Brain microvascular endothelial cell (primary cell): ENCODE measurements at regions not wholly inside any gene's neighbourhood (a gene's known extent, or its start where the extent isn't known, plus 50 kb on each side); places are given as distances from the start of the nearest gene placed in this dataset.

Experiments used
- DNase-seq: peaks from one replicate; pipeline ENCODE4 v3.0.0-alpha.2; 2020
- H3K27ac ChIP-seq: fragments of 250-450 bp; sonication (Bioruptor Pico); 2 replicates; pipeline ENCODE4 v1.5.1; 2020; ENCODE audit warnings: mild to moderate bottlenecking, moderate library complexity
- H3K27me3 ChIP-seq: fragments of 250-450 bp; sonication (Bioruptor Pico); replicated peaks from 2 replicates; pipeline ENCODE4 v1.5.1; 2020; ENCODE audit warnings: mild to moderate bottlenecking
- H3K36me3 ChIP-seq: fragments of 250-450 bp; sonication (Bioruptor Pico); replicated peaks from 2 replicates; pipeline ENCODE4 v1.5.1; 2020; ENCODE audit warnings: mild to moderate bottlenecking
- H3K4me3 ChIP-seq: 2 replicates; pipeline ENCODE4 v1.5.1; 2011; ENCODE audit warnings: low read depth, mild to moderate bottlenecking, control low read depth, low read length, moderate library complexity
- in situ Hi-C: cut with HindIII; loops from 2 replicates; pipeline ENCODE4 v1.10.0; 2017; ENCODE audit warnings: low sequenced_read_pairs, low pct_ligation_motif_present
- TF ChIP-seq, protein P1 (sequence below): IDR thresholded peaks from 2 replicates; pipeline ENCODE4 v1.5.1; 2011; ENCODE audit warnings: low read depth, mild to moderate bottlenecking, moderate library complexity, low read length, control low read depth, inconsistent platforms; ENCODE audit errors: missing control alignments

DNA sequence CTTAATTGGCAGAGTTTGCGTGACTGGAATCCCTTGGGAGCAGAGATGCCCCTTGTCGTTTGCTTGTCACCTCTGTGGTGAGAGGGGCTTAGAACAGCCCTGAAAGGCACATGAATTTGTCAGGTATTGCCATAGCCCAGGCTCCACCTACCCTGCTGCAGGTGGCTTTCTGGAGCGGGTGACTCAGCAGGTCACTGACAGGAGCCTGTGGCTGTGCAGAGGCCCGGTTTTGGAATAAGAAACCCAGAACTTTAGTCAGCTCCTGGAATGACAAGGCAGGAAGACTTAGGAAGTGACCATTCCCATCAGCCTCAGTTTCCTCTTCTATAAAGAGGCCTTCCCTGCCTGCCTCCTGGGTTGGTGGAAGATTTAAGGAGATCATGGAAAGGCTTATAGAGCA lies 539.7 kb downstream of the INSC start:
- TF ChIP-seq, protein P1, sequence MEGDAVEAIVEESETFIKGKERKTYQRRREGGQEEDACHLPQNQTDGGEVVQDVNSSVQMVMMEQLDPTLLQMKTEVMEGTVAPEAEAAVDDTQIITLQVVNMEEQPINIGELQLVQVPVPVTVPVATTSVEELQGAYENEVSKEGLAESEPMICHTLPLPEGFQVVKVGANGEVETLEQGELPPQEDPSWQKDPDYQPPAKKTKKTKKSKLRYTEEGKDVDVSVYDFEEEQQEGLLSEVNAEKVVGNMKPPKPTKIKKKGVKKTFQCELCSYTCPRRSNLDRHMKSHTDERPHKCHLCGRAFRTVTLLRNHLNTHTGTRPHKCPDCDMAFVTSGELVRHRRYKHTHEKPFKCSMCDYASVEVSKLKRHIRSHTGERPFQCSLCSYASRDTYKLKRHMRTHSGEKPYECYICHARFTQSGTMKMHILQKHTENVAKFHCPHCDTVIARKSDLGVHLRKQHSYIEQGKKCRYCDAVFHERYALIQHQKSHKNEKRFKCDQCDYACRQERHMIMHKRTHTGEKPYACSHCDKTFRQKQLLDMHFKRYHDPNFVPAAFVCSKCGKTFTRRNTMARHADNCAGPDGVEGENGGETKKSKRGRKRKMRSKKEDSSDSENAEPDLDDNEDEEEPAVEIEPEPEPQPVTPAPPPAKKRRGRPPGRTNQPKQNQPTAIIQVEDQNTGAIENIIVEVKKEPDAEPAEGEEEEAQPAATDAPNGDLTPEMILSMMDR, result no peak
- no peak overlapping the region for H3K4me3 ChIP-seq
- in situ Hi-C loops, result no loop called here
- H3K27me3 ChIP-seq, result no peaks in the 10 kb centered on the region
- DNase-seq, result no peak
- no peak overlapping the region for H3K27ac ChIP-seq
- no peaks in the 10 kb centered on the region for H3K36me3 ChIP-seq

DNA sequence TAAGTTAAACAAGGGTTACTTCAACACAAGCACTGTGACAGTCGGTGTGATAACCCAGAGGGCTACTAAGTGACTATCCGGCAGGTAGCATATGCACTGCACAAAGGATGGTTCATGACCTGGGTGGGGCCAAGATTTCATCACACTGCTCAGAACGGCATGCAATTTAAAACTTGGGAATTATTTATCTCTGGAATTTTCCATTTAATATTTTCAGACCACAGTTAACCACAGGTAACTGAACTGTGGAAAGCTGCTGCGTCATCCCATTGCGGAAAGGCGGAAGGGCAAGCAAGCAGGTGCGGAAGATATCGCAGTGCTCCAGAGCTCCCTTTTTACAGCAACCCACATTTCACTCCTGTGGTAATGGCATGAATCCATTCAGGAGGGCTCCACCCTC lies 540.8 kb downstream of the INSC start:
- TF ChIP-seq, protein P1, result no peak
- Histone ChIP-seq H3K4me3 (no peak overlapping the region), H3K36me3 (no peaks in the 10 kb centered on the region), H3K27me3 (no peaks in the 10 kb centered on the region), H3K27ac (no peak overlapping the region)
- DNase-seq, result no peak
- in situ Hi-C loops, result no loop called here

GRCh38 chr11:15657264-15657663 lies 542.5 kb downstream of the INSC start:
- TF ChIP-seq, protein P1, result no peak
- Histone ChIP-seq H3K27me3 (no peaks in the 10 kb centered on the region), H3K4me3 (no peak overlapping the region), H3K36me3 (no peaks in the 10 kb centered on the region), H3K27ac (no peak overlapping the region)
- in situ Hi-C loops, result no loop called here
- no peak for DNase-seq

- H3K36me3 ChIP-seq, result no peaks in the 10 kb centered on the region
- no peak overlapping the region for H3K4me3 ChIP-seq
- DNase-seq, result no peak
- no peak overlapping the region for H3K27ac ChIP-seq
- TF ChIP-seq, protein P1, result no peak
- H3K27me3 ChIP-seq, result no peaks in the 10 kb centered on the region
- in situ Hi-C loops, result no loop called here
Observed at GRCh38 chr11:15660496-15660895, 545.8 kb downstream of the INSC start.

DNA sequence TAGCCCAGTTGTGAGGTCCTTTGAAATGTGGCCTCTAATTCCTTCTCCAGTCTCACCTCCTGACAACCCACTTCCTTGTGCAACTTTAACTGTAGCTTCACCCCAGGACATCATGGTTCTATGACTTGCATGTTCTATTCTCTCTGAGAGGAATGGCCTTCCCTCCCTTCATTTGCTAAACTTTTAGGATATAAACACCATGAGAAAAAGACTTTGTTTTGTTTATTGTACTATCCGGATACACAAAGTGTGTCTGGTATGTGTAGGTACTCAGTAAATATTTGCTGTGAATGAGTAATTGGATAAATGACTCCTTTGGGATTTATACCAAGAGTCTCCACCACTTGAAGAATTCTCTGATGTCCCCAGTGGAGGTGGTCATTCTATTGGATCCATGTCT lies 547.6 kb downstream of the INSC start:
- DNase-seq, result no peak
- Histone ChIP-seq H3K27me3 (no peaks in the 10 kb centered on the region), H3K36me3 (no peaks in the 10 kb centered on the region), H3K27ac (no peak overlapping the region), H3K4me3 (no peak overlapping the region)
- TF ChIP-seq, protein P1, result no peak
- in situ Hi-C loops, result no loop called here

DNA sequence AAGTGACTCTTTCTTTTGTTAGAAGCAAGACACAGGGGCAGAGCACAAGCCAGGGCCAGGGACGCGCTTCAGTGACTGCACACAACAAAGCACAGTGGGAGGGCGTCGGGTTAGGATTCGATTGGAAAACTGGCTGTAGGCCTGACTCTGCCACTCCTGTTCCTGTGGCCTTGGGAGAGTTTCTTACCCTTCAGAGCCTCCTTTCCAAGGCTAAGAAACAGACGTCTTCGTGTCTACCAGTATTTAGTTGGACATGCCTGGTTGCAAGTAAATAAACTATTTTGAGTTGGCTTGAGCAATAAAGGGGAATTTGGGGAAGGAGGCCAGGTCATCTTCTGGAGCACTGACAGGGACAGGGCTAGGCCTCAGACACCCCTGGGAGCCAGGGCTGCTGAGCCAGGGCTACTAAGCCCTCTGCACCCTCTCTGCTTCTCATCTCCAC lies 549.1 kb downstream of the INSC start:
- DNase-seq, result no peak
- TF ChIP-seq, protein P1, result no peak
- Histone ChIP-seq H3K36me3 (no peaks in the 10 kb centered on the region), H3K4me3 (no peak overlapping the region), H3K27me3 (no peaks in the 10 kb centered on the region), H3K27ac (no peak overlapping the region)
- in situ Hi-C loops, result no loop called here
